GM18517 (cell line): ENCODE measurements at regions not wholly inside any gene's neighbourhood (a gene's known extent, or its start where the extent isn't known, plus 50 kb on each side); places are given as distances from the start of the nearest gene placed in this dataset.

Source experiments
- ATAC-seq: cut with Tn5 transposase; IDR thresholded peaks from one replicate; pipeline ENCODE4 v1.9.1; 2021; ENCODE audit warnings: mild to moderate bottlenecking, moderate library complexity; ENCODE audit not compliant: unreplicated experiment

DNA sequence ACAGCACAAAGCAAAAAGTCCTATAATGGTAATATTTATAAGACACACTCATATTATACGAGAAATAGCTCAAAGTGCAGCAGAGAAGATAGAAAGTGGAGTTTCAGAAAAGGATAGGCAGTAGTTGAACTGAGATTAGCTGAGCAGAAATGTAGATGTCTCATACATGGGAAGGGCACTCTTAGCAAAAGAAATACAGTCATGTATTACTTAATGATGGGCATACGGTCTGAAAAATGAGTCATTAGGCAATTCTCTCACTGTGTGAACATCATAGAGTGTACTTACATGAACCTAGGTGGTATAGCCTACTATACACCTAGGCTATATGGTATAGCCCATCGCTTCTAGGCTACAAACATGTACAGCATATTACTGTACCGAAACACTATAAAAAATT, 671.3 kb downstream of the RPS29 start:
- ATAC-seq = no peak

DNA sequence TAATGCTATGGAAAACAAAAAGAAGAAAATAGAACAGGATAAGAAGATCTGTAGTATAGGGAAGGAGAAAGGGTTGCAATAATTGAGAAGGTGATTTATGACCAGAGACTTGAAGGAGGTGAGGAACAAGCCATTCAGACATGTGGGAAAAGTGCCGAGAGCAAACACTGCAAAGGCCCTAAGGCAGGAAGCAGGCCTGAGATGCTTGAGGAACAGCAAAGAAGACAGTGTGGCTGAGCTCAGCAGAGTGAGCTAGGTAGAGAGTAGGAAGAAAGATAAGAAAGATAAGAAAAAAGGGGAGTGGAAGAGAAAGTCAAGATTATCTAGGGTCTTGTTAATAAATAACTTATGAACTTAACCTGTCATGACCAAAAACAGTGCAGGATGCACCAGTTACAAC, 671.8 kb downstream of the RPS29 start:
- ATAC-seq = no peak

DNA sequence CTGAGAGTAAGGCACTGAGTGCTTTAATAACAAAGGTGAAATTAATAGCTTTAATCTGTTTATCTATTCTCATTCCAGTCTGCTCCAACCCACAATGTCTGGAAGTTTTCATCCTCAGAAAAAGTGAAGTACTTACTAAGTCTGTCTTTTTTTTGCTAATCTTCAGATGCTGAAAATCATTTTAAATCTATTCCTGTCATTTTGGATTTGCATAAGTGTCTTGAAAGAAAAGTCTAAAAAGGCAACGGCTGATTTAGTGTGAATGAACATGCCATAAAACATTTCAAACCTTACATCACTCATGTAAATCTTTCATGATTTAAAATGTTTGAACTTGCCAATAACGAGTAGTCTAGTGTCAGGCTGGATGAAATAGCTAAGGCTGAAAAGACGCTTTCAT, 685.6 kb downstream of the RPS29 start:
- no peak for ATAC-seq

GRCh38 chr14:48890333-48890732, 695.8 kb downstream of the RPS29 start:
- no peak for ATAC-seq

- ATAC-seq = no peak
Measured at GRCh38 chr14:48876806-48877340, 709.3 kb downstream of the RPS29 start.

DNA sequence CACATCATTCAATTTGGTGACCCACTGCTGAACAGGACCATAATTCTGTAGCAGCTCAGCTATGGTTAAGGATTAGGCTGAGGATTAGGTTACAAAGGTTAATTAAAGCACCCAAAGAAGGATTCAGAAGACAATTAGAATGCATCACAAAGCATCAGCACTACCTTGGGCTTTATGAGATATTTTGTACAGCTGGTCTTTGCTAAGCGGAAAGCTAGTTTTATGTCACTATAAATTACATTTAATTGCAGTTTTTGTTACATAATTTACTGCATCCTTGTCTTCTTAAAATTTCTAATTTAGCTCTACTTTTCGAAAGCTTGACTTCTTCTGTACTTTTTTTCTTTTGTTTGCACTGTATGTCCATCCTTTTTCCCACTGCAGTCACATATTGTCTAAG, 711.5 kb downstream of the RPS29 start:
- ATAC-seq = no peak

DNA sequence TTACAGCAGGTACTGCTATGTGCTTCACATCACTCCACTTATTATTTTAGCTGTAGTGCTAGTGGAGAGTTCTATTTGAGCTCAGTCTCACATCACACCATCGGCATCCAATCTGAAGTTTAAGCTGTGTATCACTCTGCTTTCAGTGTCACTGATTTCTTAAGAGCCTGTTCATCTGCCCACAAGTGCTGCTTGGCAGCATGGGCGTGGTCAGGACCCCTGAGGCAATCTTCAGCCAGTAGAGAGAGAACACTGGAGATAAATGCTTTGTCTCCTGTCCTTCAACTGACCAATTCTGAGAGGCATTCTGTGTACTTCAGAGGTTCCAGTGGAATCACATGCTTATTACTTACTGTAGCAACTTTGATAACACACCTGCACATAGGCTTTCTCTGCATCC, 728.8 kb downstream of the RPS29 start:
- ATAC-seq = no peak

- ATAC-seq = no peak
Measured at GRCh38 chr14:48853159-48853558, 733.0 kb downstream of the RPS29 start.

GRCh38 chr14:48849741-48850322, 736.3 kb downstream of the RPS29 start:
- no peak for ATAC-seq

GRCh38 chr14:48842785-48843184, 743.4 kb downstream of the RPS29 start:
- ATAC-seq = no peak

- no peak for ATAC-seq
Measured at GRCh38 chr14:48826058-48826457, 760.1 kb downstream of the RPS29 start.

DNA sequence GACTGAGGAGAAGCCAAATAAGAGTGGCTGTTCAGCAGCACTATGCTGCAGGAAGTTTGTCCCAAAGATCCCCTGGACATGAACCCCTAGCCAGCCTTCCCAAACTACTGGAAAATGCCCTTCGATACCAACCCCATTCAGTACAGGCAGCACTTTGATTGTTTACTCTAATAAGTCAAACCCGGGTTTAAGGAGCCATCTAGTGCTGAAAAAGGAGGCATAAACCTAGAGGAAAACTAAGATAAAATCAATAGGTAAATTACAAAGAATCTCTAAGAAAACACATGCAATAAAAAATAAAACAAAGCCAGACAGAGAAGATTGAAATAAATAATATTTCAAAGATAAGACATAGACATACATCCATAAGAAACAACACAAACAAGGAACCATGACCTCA, 771.6 kb downstream of the RPS29 start:
- no peak for ATAC-seq

DNA sequence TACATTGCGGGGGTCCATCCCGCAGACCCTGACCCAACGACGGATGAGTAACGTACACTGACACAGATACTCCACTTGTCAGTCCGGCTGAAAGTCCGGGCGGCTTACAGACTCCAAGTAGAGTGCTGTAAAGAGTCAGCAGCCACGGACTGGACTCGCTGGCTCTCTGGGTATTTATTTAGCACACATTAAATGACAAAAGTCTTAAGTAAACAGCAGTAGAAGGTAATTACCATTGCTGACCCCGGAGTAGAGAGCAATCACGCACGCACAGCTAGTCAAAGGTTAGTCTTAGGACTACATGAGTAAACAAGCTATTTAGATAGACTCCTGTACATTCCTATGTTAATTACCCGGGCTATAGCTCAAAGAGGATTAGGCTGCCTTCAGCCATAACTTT, 780.9 kb downstream of the RPS29 start:
- ATAC-seq = no peak

DNA sequence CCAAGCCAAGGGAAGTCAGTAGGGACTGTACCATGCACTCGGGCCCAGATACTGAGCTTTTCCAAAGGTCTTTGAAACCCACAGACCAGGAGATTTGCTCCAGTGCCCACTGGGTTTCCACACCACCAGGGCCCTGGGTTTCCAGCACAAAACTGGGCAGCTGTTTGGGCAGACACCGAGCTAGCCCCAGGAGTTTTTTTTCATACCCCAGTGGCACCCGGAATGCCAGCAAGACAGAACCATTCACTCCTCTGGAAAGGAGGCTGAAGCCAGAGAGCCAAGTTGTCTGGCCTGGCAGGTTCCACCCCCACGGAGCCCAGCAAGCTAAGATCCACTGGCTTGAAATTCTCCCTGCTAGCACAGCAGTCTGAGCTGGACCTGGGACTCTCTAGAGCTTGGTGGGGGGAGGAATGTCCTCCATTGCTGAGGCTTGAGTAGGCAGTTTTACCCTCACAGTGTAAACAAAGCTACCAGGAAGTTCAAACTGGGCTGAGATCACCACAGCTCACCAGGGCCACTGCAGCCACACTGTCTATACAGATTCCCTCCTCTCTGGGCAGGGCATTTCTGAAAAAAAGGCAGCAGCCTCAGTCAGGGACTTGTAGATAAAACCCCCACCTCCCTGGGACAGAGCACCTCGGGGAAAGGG, 793.7 kb downstream of the RPS29 start:
- ATAC-seq = no peak

- no peak for ATAC-seq
Measured at GRCh38 chr14:48788771-48789170, 797.4 kb downstream of the RPS29 start.

- no peak for ATAC-seq
Measured at GRCh38 chr14:48786498-48786897, 799.7 kb downstream of the RPS29 start.

- no peak for ATAC-seq
Measured at GRCh38 chr14:48771717-48772116, 814.5 kb downstream of the RPS29 start.

- no peak for ATAC-seq
Measured at GRCh38 chr14:48751293-48751692, 834.9 kb downstream of the RPS29 start.

DNA sequence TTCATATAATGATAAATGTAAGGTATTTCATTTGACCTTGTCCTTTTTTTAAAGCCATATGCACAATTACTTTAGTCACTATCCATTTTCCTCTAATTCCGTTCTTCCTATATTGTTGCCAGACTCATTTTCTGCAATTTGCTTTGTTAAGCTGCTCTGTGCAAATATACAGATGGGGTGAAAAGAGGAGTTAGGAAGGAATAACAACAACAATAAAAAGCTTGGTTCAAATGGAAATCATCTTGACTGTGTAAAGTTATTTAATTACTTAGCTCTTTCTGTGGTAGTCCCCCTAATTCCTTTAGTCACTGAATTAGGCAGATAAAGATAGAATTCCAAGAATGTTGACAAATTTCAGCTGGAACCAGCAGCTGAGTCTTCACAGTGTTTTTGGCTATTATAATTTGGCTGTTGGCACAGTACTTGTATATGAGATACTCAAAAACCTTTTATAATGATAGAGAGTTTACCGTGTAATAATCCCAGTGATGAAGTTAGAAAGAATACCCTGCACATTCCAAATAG, 838.0 kb downstream of the RPS29 start:
- no peak for ATAC-seq

- ATAC-seq = no peak
Measured at GRCh38 chr14:48747561-48748089, 838.6 kb downstream of the RPS29 start.

DNA sequence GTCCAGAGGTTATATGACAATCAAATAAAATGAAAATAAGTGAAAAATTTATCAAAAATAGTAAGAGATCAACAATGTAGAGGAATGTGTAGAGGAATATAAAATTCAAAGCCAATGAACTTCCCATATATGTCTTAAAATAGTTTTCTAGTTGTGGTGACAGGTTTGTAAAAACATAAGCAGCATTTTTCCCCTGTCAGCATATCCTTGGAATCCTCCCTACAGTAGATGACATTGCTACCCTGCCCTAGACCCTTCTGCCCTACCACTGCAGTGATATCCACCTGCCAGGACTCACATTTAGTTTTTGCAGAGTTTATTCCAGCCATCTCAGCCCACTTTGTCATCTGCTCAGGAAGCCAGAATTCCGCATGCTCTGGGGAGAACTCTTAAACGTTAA, 842.0 kb downstream of the RPS29 start:
- no peak for ATAC-seq

DNA sequence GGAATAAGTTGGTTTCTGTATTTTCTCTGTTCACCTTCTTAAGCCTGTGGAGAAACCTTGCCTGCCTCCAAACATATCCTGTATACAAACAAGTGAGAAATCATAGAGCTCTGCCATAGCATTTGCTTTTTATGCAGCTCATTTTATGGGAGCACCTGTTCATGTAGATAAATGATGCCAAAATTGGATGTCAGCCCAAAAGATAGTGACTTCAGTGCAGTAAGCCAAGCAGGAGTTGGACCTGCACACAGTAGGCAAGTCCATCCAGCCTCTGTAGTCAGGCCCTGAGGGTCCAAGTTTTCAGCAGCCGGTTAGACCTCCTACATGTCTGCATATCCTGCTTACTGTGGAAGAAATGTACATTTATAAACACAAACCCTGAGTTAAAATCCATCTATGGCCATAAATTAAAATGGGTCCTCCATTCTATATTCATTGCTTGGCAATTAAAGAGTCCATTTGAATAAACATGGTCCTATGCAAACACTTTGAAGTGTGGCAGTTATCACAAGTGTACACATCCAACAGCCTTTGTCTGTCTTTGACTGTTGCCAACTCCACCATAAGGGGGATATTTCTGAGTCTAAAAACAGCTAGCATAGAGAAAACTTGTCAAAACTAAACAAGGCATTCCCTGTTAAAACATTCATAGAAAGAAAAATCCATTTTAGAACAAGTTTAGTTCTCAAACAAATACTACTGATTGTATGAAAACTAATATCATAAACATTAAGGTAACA, 847.8 kb downstream of the RPS29 start:
- no peak for ATAC-seq
